ENCODE measurements at regions not wholly inside any gene's neighbourhood (a gene's known extent, or its start where the extent isn't known, plus 50 kb on each side); places are given as distances from the start of the nearest gene placed in this dataset.
"Not testable (repeated sequence)": the region's sequence is repeated elsewhere in the genome, so short reads cannot be mapped to it uniquely, and the experiment has no call there.

GRCh38 chr3:152733584-152734119, 101.3 kb upstream of the P2RY1 start:
- DNase-seq (ENCODE audit: missing footprints) (no peak), ATAC-seq (no peak)
- intact Hi-C loops (cut with DNase I), result no loop called here

GRCh38 chr3:152737021-152737908, 97.7 kb upstream of the P2RY1 start:
- DNase-seq (ENCODE audit: missing footprints) (no peak), ATAC-seq (no peak)
- intact Hi-C loops (cut with DNase I), result no loop called here

- ATAC-seq, result no peak
- DNase-seq (ENCODE audit: missing footprints), result no peak
- intact Hi-C loops (cut with DNase I), result no loop called here
These were observed 96.3 kb upstream of the P2RY1 start for GRCh38 chr3:152738656-152739055.

GRCh38 chr3:152742368-152743347, 92.3 kb upstream of the P2RY1 start:
- DNase-seq (ENCODE audit: missing footprints) (no peak), ATAC-seq (no peak)
- intact Hi-C loops (cut with DNase I), result no loop called here

- DNase-seq (ENCODE audit: missing footprints) (no peak), ATAC-seq (no peak)
- intact Hi-C loops (cut with DNase I), result no loop called here
These were observed 89.3 kb upstream of the P2RY1 start for GRCh38 chr3:152745646-152746045.

GRCh38 chr3:152754303-152754702, 80.6 kb upstream of the P2RY1 start:
- intact Hi-C loops (cut with DNase I), result no loop called here
- no peak for DNase-seq (ENCODE audit: missing footprints)
- no peak for ATAC-seq

GRCh38 chr3:152756807-152757206, 78.1 kb upstream of the P2RY1 start:
- ATAC-seq, result no peak
- intact Hi-C loops (cut with DNase I), result no loop called here
- DNase-seq (ENCODE audit: missing footprints), result no peak

- ATAC-seq (no peak), DNase-seq (ENCODE audit: missing footprints) (no peak)
- intact Hi-C loops (cut with DNase I), result no loop called here
These were observed 74.8 kb upstream of the P2RY1 start for GRCh38 chr3:152760024-152760563.

- no peak for DNase-seq (ENCODE audit: missing footprints)
- intact Hi-C loops (cut with DNase I), result no loop called here
- no peak for ATAC-seq
These were observed 74.3 kb upstream of the P2RY1 start for GRCh38 chr3:152760591-152760990.

- ATAC-seq (peak; percentile 42), DNase-seq (ENCODE audit: missing footprints) (no peak)
- intact Hi-C loops (cut with DNase I), result no loop called here
These were observed 66.5 kb upstream of the P2RY1 start for GRCh38 chr3:152768478-152768877.

GRCh38 chr3:152769523-152769922, 65.4 kb upstream of the P2RY1 start:
- intact Hi-C loops (cut with DNase I), result no loop called here
- no peak for ATAC-seq
- DNase-seq (ENCODE audit: missing footprints), result no peak

- intact Hi-C loops (cut with DNase I), result no loop called here
- ATAC-seq (no peak), DNase-seq (ENCODE audit: missing footprints) (no peak)
These were observed 64.6 kb upstream of the P2RY1 start for GRCh38 chr3:152770296-152770695.

GRCh38 chr3:152771120-152771519, 63.8 kb upstream of the P2RY1 start:
- intact Hi-C loops (cut with DNase I), result no loop called here
- DNase-seq (ENCODE audit: missing footprints) (no peak), ATAC-seq (no peak)

- intact Hi-C loops (cut with DNase I), result no loop called here
- ATAC-seq, result no peak
- DNase-seq (ENCODE audit: missing footprints), result no peak
These were observed 62.2 kb upstream of the P2RY1 start for GRCh38 chr3:152772674-152773225.

GRCh38 chr3:152773633-152774032, 61.3 kb upstream of the P2RY1 start:
- DNase-seq (ENCODE audit: missing footprints), result no peak
- no peak for ATAC-seq
- intact Hi-C loops (cut with DNase I), result no loop called here

GRCh38 chr3:152774230-152774629, 60.7 kb upstream of the P2RY1 start:
- ATAC-seq; intact Hi-C loops (cut with DNase I); DNase-seq (ENCODE audit: missing footprints): not testable (repeated sequence)

GRCh38 chr3:152778022-152778421, 56.9 kb upstream of the P2RY1 start:
- no peak for DNase-seq (ENCODE audit: missing footprints)
- ATAC-seq, result no peak
- intact Hi-C loops (cut with DNase I), result no loop called here

- intact Hi-C loops (cut with DNase I), result no loop called here
- no peak for DNase-seq (ENCODE audit: missing footprints)
- ATAC-seq, result no peak
These were observed 55.3 kb upstream of the P2RY1 start for GRCh38 chr3:152779653-152780052.

GRCh38 chr3:152780553-152780952, 54.4 kb upstream of the P2RY1 start:
- intact Hi-C loops (cut with DNase I), result no loop called here
- DNase-seq (ENCODE audit: missing footprints) (no peak), ATAC-seq (no peak)

Data from Right ventricle myocardium inferior (tissue), 1 donor.